NT2/D1 (cell line): ENCODE measurements at regions not wholly inside any gene's neighbourhood (a gene's known extent, or its start where the extent isn't known, plus 50 kb on each side); places are given as distances from the start of the nearest gene placed in this dataset.

ENCODE experiments used
- YY1 ChIP-seq: IDR thresholded peaks from 2 replicates; pipeline ENCODE4 v1.6.1; 2011; ENCODE audit not compliant: insufficient read length, insufficient read depth
- ZNF274 ChIP-seq: IDR thresholded peaks from 2 replicates; pipeline ENCODE4 v1.6.1; 2011; ENCODE audit warnings: mild to moderate bottlenecking, low read depth, low read length

- TF ChIP-seq ZNF274 (no peak), YY1 (no peak)
These were observed 339.7 kb downstream of the CTTN start for GRCh38 chr11:70737816-70738630.
